ENCODE measurements at regions not wholly inside any gene's neighbourhood (a gene's known extent, or its start where the extent isn't known, plus 50 kb on each side); places are given as distances from the start of the nearest gene placed in this dataset.
"Not testable (repeated sequence)": the region's sequence is repeated elsewhere in the genome, so short reads cannot be mapped to it uniquely, and the experiment has no call there.

- no peak overlapping the region for H3K27ac ChIP-seq (ENCODE audit: low read depth, low read length)
- H3K4me3 ChIP-seq (ENCODE audit: low read depth, low read length), result no peak overlapping the region
- H3K9me3 ChIP-seq (ENCODE audit: control insufficient read depth, insufficient read depth, low read length), result no peaks in the 10 kb centered on the region
- no peak overlapping the region for H3K9ac ChIP-seq (ENCODE audit: low read depth, low read length)
- H3K27me3 ChIP-seq (ENCODE audit: control insufficient read depth, insufficient read depth, low read length), result no peaks in the 10 kb centered on the region
- H3K4me1 ChIP-seq (ENCODE audit: control insufficient read depth, insufficient read depth, low read length), result no peaks in the 10 kb centered on the region
- H3K36me3 ChIP-seq (ENCODE audit: control insufficient read depth, insufficient read depth, low read length), result no peaks in the 10 kb centered on the region
Measured at GRCh38 chr3:173217127-173217526, 76.1 kb upstream of the SPATA16 start.

- H3K4me3 ChIP-seq (ENCODE audit: low read depth, low read length), result no peak overlapping the region
- no peaks in the 10 kb centered on the region for H3K27me3 ChIP-seq (ENCODE audit: control insufficient read depth, insufficient read depth, low read length)
- H3K9ac ChIP-seq (ENCODE audit: low read depth, low read length), result no peak overlapping the region
- no peaks in the 10 kb centered on the region for H3K36me3 ChIP-seq (ENCODE audit: control insufficient read depth, insufficient read depth, low read length)
- no peak overlapping the region for H3K27ac ChIP-seq (ENCODE audit: low read depth, low read length)
- H3K4me1 ChIP-seq (ENCODE audit: control insufficient read depth, insufficient read depth, low read length), result no peaks in the 10 kb centered on the region
- H3K9me3 ChIP-seq (ENCODE audit: control insufficient read depth, insufficient read depth, low read length), result no peaks in the 10 kb centered on the region
Measured at GRCh38 chr3:173216063-173216462, 75.0 kb upstream of the SPATA16 start.

DNA sequence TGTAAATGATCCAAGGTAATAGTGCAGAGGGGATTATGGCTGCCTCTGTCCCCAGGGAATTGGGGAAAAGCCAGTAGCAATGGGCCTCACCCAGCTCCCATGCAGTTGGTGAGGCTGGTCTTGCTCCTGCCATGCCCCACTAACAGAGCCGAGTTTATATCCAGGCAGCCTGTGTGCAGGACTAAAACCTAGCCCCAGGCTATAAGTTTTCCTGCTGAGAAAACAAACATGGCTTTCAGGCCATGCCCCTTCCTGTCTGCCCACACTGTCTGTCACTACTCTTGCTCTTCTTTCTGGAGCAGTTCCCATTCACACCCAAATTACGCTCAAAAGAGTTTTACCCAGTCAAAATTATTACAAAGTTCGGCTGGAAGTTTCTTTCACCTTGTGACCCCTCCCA, 73.5 kb upstream of the SPATA16 start:
- Histone ChIP-seq H3K4me1 (ENCODE audit: control insufficient read depth, insufficient read depth, low read length) (no peaks in the 10 kb centered on the region), H3K4me3 (ENCODE audit: low read depth, low read length) (no peak overlapping the region), H3K27me3 (ENCODE audit: control insufficient read depth, insufficient read depth, low read length) (no peaks in the 10 kb centered on the region), H3K36me3 (ENCODE audit: control insufficient read depth, insufficient read depth, low read length) (no peaks in the 10 kb centered on the region), H3K27ac (ENCODE audit: low read depth, low read length) (no peak overlapping the region), H3K9ac (ENCODE audit: low read depth, low read length) (no peak overlapping the region), H3K9me3 (ENCODE audit: control insufficient read depth, insufficient read depth, low read length) (no peaks in the 10 kb centered on the region)

DNA sequence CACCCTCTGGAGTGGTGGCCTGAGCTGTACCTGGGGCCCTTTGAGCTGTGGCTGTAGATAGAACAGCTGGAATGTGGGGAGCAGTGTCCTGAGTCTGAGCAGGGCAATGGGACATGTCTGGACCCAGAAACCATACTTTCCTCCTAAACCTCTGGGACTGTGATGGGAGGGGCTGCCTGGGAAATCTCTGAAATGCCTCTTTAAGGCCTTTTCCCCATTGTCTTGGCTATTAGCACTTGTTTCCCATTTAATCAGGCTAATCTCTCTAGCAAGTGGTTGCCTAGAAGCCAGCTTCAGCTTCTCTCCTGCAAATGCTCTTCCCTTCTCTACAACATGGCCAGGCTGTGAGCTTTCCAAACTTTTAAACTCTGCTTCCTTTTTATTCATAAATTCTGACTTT, 58.5 kb upstream of the SPATA16 start:
- H3K9ac ChIP-seq (ENCODE audit: low read depth, low read length), result no peak overlapping the region
- H3K4me1 ChIP-seq (ENCODE audit: control insufficient read depth, insufficient read depth, low read length), result no peaks in the 10 kb centered on the region
- H3K4me3 ChIP-seq (ENCODE audit: low read depth, low read length), result no peak overlapping the region; the same call in 1 of the 2 replicates
- H3K36me3 ChIP-seq (ENCODE audit: control insufficient read depth, insufficient read depth, low read length), result no peaks in the 10 kb centered on the region
- H3K9me3 ChIP-seq (ENCODE audit: control insufficient read depth, insufficient read depth, low read length), result peaks cover 55% of the 10 kb centered on the region
- H3K27ac ChIP-seq (ENCODE audit: low read depth, low read length), result no peak overlapping the region
- no peaks in the 10 kb centered on the region for H3K27me3 ChIP-seq (ENCODE audit: control insufficient read depth, insufficient read depth, low read length)

DNA sequence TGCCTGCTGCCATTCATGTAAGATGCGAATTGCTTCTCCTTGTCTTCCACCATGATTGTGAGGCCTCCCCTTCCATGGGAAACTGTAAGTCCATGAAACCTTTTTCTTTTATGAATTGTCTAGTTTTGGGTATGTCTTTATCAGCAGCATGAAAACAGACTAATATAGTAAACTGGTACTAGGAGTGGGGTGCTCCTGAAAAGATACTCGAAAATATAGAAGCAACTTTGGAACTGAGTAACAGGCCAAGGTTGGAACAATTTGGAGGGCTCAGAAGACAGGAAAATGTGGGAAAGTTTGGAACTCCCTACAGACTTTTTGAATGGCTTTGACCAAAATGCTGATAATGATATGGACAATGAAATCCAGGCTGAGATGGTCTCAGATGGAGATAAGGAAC, 53.8 kb upstream of the SPATA16 start:
- H3K4me1 ChIP-seq (ENCODE audit: control insufficient read depth, insufficient read depth, low read length); H3K27me3 ChIP-seq (ENCODE audit: control insufficient read depth, insufficient read depth, low read length); H3K4me3 ChIP-seq (ENCODE audit: low read depth, low read length); H3K9ac ChIP-seq (ENCODE audit: low read depth, low read length); H3K36me3 ChIP-seq (ENCODE audit: control insufficient read depth, insufficient read depth, low read length); H3K27ac ChIP-seq (ENCODE audit: low read depth, low read length): not testable (repeated sequence)
- peaks cover 38% of the 10 kb centered on the region for H3K9me3 ChIP-seq (ENCODE audit: control insufficient read depth, insufficient read depth, low read length)

GRCh38 chr3:173191611-173192010, 50.6 kb upstream of the SPATA16 start:
- Histone ChIP-seq H3K4me1 (ENCODE audit: control insufficient read depth, insufficient read depth, low read length) (peaks cover 4% of the 10 kb centered on the region; the same call in 1 of the 2 replicates), H3K27me3 (ENCODE audit: control insufficient read depth, insufficient read depth, low read length) (no peaks in the 10 kb centered on the region)

More at GRCh38 chr3:173191611-173192010, 50.6 kb upstream of the SPATA16 start:
- Histone ChIP-seq H3K4me3 (ENCODE audit: low read depth, low read length) (no peak overlapping the region), H3K9ac (ENCODE audit: low read depth, low read length) (no peak overlapping the region), H3K27ac (ENCODE audit: low read depth, low read length) (peak overlapping the region; percentile 9), H3K9me3 (ENCODE audit: control insufficient read depth, insufficient read depth, low read length) (peaks cover 30% of the 10 kb centered on the region), H3K36me3 (ENCODE audit: control insufficient read depth, insufficient read depth, low read length) (no peaks in the 10 kb centered on the region)
